Activated CD4-positive, CD25-positive, alpha-beta regulatory T cell (primary cell): ENCODE measurements at regions not wholly inside any gene's neighbourhood (a gene's known extent, or its start where the extent isn't known, plus 50 kb on each side); places are given as distances from the start of the nearest gene placed in this dataset.

ENCODE experiments used
- DNase-seq, 4 experiments: peaks; one replicate each; lab custom pipeline; 2025; lab: John Stamatoyannopoulos, UW

DNA sequence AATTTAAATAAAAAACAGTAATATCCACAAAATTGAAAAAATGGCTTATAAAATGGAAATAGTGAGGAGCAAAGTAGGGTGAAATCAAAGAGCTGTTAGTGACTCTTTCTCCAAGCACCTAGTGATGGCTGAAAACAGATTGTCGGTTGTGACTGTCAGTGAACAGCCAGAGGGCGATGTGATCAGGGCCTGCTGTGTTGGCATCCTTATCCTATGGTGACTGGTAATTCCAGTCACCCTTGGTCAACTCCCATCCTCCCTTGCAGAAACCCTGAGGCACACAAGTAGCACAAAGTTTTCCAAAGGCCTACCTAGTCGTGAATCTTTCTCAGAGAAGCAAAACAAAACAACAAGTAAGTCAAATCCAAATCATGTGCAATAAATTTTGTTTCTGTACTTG lies 599.8 kb upstream of the CXADR start:
- DNase-seq = no peak

DNA sequence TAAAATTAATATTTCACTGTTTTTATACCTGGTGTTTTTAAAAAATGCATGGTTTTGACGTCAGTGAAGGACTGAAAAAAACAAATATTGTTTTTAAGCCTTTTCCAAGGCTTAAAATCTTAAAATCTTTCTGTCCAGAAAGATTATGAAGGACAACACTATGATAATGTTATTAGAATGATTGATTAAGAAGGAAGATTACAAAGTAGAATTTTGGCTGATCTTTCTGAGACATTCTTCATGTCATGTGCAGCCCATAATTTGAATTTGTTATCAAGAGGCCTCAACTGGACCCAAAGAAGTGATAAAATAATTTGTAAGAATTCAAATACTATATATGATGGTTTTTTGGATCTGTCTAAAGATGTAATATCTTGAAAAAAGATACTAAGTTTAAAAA lies 584.4 kb upstream of the CXADR start:
- DNase-seq = no peak

- no peak for DNase-seq
Measured at GRCh38 chr21:16932314-16932713, 580.5 kb upstream of the CXADR start.

DNA sequence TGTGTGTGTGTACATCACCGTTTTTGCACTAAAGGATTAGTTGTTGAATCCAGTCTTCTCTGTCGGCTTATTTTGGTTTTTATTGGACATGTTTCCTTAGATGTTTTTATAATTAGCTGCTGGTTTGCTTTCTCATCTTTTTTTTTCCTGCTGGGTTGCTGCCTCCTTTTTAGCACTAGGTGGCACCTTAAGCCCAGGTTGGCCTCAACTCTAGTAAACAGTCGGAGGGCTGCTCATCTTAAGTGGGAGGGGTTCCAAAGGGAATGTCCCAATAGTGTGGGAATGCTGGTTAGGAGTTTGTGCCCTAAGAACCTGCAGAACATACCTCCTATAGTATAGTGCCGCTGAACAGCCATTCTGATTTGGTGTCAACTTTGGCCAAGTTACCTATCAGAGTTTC lies 570.1 kb upstream of the CXADR start:
- no peak for DNase-seq

- no peak for DNase-seq
Measured at GRCh38 chr21:16943231-16943630, 569.6 kb upstream of the CXADR start.

- no peak for DNase-seq
Measured at GRCh38 chr21:16945580-16945979, 567.3 kb upstream of the CXADR start.

GRCh38 chr21:16956824-16957223 lies 556.0 kb upstream of the CXADR start:
- no peak for DNase-seq

GRCh38 chr21:16965424-16965823 lies 547.4 kb upstream of the CXADR start:
- DNase-seq = no peak

DNA sequence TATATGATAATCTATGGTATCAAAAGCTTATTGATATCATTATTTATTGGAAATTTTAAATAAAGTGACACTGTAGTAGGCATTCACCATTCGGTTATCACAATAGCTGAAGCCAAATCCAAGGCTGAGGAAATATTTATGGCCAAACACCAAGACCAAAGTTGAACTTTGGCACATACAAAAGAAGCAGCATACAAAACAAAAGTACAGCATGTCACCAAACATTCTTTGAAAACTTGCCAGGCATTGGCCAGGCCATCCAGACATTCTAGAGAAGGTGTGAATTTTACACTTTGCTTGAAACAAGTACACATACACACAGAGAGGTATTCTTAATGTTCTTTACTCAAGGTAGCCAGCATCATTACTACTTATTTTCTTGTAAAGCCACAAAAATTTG lies 544.4 kb upstream of the CXADR start:
- DNase-seq = no peak

DNA sequence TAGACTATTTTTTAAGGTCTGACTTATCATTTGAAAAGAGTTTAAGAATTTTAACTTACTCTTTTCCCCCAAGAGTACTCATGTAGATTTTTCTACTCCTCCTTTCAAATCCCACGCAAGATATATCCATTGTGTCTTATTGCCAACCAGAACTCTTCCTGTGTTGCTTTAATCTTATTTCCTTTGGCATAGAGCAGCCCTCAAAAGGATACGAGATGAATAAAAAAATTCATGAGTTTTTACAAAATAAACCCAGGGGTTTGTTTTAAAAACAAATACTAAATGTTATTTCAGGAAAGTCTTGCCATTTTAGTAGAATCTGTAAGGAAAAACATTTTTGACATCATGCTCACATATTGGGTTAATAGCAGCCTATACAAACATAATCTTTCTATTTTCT lies 543.2 kb upstream of the CXADR start:
- DNase-seq = no peak

DNA sequence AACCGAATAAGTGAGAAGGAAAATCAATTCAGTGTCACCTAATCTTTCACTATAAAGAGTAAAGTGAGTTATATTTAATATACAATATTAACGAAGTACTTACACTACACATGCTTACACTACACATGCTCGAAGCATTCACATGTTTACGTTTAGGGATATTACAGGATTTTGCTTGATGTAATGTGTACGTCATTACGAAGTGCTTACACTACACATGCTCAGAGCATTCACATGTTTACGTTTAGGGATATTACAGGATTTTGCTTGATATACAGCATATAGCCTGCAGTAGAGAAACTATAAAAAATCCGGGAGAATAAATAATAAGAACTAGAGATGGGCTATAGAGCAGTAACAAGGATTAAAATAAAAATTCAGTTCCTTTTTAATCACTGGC lies 538.8 kb upstream of the CXADR start:
- DNase-seq = no peak

DNA sequence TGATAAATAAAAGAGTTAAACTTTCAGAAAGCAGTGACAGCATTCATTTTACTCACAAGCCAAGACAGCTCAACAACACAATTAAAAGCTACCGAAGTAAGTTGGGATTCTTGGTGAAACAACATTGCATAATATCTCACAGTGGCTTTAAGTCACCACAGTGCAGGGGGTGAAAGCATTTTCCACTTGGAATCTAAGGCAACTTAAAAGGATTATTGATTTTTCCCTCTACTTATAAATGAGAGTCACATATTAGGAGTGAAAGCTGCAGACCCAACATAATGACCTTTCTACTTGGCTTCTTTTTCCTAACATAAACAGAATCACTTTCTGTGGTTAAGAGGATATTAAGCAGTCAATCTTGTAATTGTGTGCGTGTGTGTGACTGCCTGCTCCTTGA lies 536.6 kb upstream of the CXADR start:
- no peak for DNase-seq

DNA sequence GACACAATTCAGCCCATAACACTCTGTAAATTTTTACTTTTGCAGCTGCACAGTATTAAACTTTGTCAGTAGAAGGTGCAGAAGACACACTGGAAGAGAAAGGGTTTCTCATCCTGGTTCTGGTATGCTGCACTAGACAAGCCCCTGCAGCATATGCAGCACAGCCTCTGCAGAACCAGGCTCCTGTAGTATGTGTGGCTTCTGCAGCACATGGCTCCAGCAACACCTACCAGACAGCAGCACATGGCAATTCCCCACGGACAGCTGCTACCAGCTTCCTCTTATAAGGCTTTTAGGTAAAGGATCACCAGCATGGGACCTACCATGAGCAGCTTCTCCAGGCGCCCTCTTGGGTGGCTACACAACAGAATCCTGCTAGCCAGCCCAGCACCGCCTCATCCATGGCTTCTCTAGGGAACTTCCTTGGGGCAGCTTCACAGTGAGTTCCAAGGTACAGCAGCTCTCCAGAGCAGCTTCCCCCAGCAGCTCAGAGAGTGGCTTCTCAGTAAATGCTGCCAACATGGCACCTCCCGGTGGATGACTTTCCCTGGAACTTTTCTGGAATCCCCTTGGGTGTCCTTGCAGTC lies 534.4 kb upstream of the CXADR start:
- DNase-seq = no peak

GRCh38 chr21:16979574-16979973 lies 533.3 kb upstream of the CXADR start:
- no peak for DNase-seq

GRCh38 chr21:16983420-16983819 lies 529.4 kb upstream of the CXADR start:
- no peak for DNase-seq

- DNase-seq = no peak
Measured at GRCh38 chr21:16992448-16992847, 520.4 kb upstream of the CXADR start.

DNA sequence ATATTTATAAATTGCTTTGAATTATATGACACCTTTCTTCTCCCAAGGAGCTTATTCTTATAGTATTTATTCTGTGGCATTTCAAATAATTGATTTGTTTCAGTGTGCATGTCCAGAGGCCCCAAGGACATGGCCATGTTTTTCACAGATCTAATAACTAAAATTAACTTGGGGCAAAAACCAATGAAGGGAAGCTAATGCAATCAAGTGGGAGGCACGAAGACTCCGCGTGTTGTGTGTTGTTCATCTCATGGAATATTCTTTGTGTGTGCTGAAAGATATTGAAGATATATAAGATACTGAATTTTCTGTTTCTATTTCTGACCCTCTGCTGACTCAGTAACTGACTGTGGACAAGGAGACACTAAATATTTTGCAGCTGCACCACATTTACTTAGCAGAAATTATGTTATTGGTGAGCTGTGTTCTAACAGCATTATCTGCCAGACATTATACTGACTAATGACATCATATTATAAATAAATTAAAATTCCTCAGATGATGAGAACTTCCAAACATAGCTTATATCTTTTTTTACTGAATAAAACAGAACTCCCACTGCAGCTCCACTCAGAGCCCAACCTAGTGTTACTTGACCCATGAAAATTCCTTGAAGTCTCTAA lies 519.3 kb upstream of the CXADR start:
- no peak for DNase-seq

- no peak for DNase-seq
Measured at GRCh38 chr21:17002594-17003257, 510.1 kb upstream of the CXADR start.

DNA sequence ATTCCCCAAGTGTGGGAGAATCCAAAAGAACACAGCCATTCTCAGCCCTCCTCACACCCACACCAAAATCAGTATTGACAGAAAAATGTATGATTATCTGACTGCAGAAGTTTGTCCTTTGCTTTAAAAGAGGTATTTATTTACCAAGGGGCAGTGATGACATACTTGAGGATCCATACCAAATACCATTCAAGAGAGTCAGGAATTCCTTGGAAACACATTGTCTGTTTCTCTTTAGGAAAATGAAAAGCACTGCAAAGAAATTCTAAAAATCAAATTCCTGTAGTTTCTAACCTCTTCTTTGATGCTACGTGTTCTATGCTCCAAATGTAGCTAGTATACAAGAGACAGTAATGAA lies 509.6 kb upstream of the CXADR start:
- no peak for DNase-seq

DNA sequence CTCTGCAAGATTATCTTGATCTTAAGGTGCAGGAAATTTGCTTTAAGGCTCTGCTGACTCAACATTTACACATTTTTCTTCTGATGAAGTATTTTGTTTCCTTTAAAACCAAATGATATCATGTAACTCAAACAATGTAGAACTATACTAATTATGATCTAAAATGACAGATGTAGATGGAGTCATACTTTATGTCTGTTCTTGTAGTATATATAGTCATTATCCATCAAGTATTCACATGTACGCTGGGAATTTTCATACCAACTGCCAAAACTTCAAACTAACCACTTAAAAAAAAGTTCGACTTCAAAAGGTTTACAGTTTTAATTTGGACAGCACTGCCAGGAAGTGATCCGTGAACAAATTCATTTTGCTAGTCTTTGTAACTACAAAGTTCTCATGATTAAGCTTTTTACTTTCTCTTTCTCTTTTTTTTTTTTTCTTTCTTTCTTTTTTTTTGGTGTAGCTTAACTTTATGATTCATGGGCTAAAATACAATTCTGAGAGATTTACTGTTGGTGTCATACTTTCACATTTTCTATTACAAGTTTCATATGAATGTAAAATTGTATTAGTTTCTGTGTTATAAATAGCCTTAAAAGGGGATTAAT lies 509.0 kb upstream of the CXADR start:
- no peak for DNase-seq

DNA sequence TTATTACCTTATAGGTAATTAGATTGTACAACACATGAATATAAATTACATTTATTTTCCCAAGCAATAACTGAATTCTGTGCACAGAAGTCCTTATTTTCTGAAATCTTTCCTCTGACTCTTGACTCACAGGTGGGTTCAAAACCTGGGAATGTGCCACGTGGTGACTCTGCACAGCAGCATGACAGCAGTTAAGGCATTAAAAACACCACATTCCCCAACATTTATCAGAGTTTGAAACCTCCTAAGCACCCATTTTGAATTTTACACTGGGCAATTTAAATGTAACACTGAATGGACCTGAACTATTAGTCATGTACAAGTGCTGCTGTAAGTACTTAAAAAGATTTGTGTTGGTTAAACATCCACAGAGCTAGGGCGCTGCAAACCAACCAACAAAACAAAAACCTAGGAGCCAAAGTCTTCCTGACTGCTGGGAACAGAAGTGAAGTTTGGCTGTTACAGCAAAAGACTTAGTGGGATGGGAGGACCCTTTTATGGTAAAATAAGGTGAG lies 480.6 kb upstream of the CXADR start:
- DNase-seq = no peak

DNA sequence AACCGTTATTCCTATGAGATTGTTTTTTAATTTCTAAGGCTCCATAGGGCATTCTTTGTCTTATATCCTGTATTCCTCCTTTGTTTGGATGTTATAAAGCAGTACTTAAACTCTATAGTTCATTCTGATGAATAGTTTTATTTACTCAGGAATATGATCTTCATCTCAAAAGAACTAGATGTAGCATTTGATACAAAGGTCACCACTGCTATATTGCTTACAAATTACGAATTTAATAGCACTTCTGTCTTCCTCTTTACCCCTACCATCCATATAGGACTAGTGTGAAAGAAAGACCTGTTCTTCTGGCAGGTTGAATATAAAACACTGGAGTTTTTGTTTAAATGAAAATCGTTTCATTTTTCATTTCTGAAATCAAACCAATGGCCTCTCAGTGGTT lies 468.1 kb upstream of the CXADR start:
- no peak for DNase-seq

GRCh38 chr21:17045214-17045853 lies 467.5 kb upstream of the CXADR start:
- no peak for DNase-seq
